Testis (tissue), 2 donors: ENCODE measurements at regions not wholly inside any gene's neighbourhood (a gene's known extent, or its start where the extent isn't known, plus 50 kb on each side); places are given as distances from the start of the nearest gene placed in this dataset.
"Not testable (repeated sequence)": the region's sequence is repeated elsewhere in the genome, so short reads cannot be mapped to it uniquely, and the experiment has no call there.

ENCODE experiments used
- DNase-seq: peaks from one replicate; pipeline ENCODE4 v3.0.0-alpha.2; 2019
- H3K27ac ChIP-seq, 2 donors: fragments of 200-600 bp; sonication (generic); one replicate each; pipeline ENCODE4 v1.5.1; 2019
- H3K27me3 ChIP-seq: fragments of 200-600 bp; sonication (generic); one replicate; pipeline ENCODE4 v1.5.1; 2019
- H3K36me3 ChIP-seq: fragments of 200-600 bp; sonication (generic); one replicate; pipeline ENCODE4 v1.5.1; 2017; ENCODE audit warnings: low read depth; ENCODE audit errors: missing control alignments
- H3K4me1 ChIP-seq: fragments of 200-600 bp; sonication (generic); one replicate; pipeline ENCODE4 v1.5.1; 2019
- H3K4me3 ChIP-seq, 2 donors: fragments of 200-600 bp; sonication (generic); one replicate each; pipeline ENCODE4 v1.5.1; 2017 to 2019
- H3K9me3 ChIP-seq: fragments of 200-600 bp; sonication (generic); one replicate; pipeline ENCODE4 v1.5.1; 2017
- POLR2A ChIP-seq: fragments of 450-650 bp; IDR thresholded peaks from one replicate; pipeline ENCODE4 v1.6.1; 2017; ENCODE audit warnings: antibody characterized with exemption, mild to moderate bottlenecking, moderate library complexity
- WGBS, 2 donors: methylation state at CpG; one replicate each; pipeline ENCODE4 v1.1.5; 2018; 5-methylcytosine and 5-hydroxymethylcytosine counted together
- intact Hi-C: fragments of 100-400 bp; cut with DNase I; formaldehyde crosslinking; loops from one replicate; pipeline ENCODE4 v1.15.1; 2023; ENCODE audit warnings: low total_unique reads
- TF ChIP-seq, protein P1 (sequence below), 3 experiments: fragments of 450-650 bp in 2 of 3; fragments of 200-600 bp in 1 of 3; sonication (generic) in 1 of 3; IDR thresholded peaks; one replicate each; pipeline ENCODE4 v1.5.1; 2016 to 2019; ENCODE audit warnings: antibody characterized with exemption in 3 of 3, mild to moderate bottlenecking in 2 of 3, moderate library complexity in 1 of 3

DNA sequence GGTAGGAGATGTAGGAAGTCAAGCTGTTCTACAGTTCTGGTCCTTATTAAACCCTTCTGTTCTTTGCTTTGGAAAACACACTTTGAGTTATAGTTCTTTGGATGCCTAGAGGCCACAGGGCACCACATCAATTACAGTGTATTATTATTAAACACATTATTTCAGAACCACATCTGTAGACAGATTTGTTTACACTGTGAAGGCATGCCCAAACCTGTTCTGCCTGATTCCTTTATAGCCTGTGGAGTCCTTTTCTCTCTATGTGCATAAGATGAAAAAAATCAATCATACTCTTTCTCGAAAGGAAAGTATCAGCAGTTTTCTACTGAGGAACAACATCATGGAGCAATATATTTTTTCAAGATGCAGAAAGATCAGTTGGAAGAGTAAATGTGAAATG lies 371.3 kb upstream of the INTU start:
- no peak for TF ChIP-seq POLR2A
- TF ChIP-seq, protein P1, sequence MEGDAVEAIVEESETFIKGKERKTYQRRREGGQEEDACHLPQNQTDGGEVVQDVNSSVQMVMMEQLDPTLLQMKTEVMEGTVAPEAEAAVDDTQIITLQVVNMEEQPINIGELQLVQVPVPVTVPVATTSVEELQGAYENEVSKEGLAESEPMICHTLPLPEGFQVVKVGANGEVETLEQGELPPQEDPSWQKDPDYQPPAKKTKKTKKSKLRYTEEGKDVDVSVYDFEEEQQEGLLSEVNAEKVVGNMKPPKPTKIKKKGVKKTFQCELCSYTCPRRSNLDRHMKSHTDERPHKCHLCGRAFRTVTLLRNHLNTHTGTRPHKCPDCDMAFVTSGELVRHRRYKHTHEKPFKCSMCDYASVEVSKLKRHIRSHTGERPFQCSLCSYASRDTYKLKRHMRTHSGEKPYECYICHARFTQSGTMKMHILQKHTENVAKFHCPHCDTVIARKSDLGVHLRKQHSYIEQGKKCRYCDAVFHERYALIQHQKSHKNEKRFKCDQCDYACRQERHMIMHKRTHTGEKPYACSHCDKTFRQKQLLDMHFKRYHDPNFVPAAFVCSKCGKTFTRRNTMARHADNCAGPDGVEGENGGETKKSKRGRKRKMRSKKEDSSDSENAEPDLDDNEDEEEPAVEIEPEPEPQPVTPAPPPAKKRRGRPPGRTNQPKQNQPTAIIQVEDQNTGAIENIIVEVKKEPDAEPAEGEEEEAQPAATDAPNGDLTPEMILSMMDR (IDR thresholded peaks at IDR 0.05): no peak
- H3K27me3 ChIP-seq: no peaks in the 10 kb centered on the region
- WGBS, 2 donors: 91 to 95% methylated on average over 1 of the region's 1 CpG
- no peaks in the 10 kb centered on the region for H3K36me3 ChIP-seq
- DNase-seq: no peak
- H3K4me1 ChIP-seq: no peaks in the 10 kb centered on the region
- intact Hi-C loops: no loop called here
- H3K9me3 ChIP-seq: no peaks in the 10 kb centered on the region
- H3K27ac ChIP-seq: no peak overlapping the region
- no peak overlapping the region for H3K4me3 ChIP-seq

DNA sequence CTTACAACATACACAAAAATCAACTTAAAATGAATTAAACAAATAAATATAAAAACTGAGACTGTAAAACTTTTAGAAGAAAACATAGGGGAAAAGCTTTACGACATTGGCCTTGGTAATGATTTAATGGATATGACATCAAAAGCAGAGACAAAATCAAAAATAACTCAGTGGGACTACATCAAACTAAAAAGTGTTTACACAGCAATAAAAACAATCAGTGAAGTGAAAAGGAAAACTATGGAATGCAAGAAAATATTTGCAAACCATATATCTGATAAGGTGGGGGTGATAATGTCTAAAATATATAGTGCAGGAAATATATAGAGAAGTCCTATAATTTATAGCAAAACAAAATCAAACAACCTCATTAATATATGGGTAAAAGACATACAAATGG lies 364.4 kb upstream of the INTU start:
- no peak overlapping the region for H3K27ac ChIP-seq
- WGBS, 2 donors: 86 to 88% methylated on average over 1 of the region's 1 CpG
- no peak for DNase-seq
- no peaks in the 10 kb centered on the region for H3K27me3 ChIP-seq
- no peaks in the 10 kb centered on the region for H3K36me3 ChIP-seq
- intact Hi-C loops: no loop called here
- no peaks in the 10 kb centered on the region for H3K4me1 ChIP-seq
- no peaks in the 10 kb centered on the region for H3K9me3 ChIP-seq
- no peak overlapping the region for H3K4me3 ChIP-seq
- TF ChIP-seq POLR2A: no peak
- TF ChIP-seq, protein P1 (IDR thresholded peaks at IDR 0.05): no peak

DNA sequence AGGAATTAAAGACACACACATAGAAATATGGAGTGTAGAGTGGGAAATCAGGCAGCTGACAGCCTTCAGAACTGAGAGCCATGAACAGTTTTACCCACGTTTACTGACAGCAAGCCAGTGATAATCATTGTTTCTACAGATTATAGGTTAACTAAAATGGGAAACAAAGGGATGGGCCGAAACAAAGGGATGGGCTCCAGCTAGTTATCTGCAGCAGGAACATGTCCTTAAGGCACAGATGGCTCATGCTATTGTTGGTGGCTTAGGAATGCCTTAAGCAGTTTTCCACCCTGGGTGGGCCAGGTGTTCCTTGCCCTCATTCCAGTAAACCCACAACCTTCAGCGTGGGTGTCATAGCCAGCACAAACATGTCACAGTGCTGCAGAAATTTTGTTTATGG lies 355.7 kb upstream of the INTU start:
- H3K36me3 ChIP-seq, H3K27me3 ChIP-seq, intact Hi-C loops, H3K27ac ChIP-seq, DNase-seq, H3K4me3 ChIP-seq, H3K9me3 ChIP-seq, H3K4me1 ChIP-seq: not testable (repeated sequence)
- 74 to 85% methylated on average over 3 of the region's 3 CpGs for WGBS, 2 donors

DNA sequence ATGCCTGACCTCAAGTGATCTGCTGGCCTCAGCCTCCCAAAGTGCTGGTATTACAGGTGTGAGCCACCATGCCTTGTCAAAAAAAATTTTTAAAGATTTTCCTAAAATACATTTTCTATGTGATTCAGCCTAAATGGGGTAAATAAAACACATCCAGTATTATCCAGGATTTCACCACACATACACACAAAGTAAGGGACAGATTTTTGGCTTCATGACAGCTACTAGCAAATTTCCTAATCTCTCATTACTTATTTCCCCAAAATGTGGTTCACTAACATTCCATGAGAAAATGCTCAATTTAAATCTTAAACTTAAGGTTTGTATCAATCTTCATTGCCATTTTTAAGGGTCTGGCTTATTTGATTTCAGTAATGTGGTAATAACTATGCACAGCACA lies 348.5 kb upstream of the INTU start:
- H3K36me3 ChIP-seq: no peaks in the 10 kb centered on the region
- DNase-seq: no peak
- intact Hi-C loops: no loop called here
- H3K9me3 ChIP-seq: no peaks in the 10 kb centered on the region
- H3K4me3 ChIP-seq: no peak overlapping the region
- H3K4me1 ChIP-seq: no peaks in the 10 kb centered on the region
- no peak for TF ChIP-seq POLR2A
- TF ChIP-seq, protein P1 (IDR thresholded peaks at IDR 0.05): no peak
- no peaks in the 10 kb centered on the region for H3K27me3 ChIP-seq
- H3K27ac ChIP-seq: no peak overlapping the region

DNA sequence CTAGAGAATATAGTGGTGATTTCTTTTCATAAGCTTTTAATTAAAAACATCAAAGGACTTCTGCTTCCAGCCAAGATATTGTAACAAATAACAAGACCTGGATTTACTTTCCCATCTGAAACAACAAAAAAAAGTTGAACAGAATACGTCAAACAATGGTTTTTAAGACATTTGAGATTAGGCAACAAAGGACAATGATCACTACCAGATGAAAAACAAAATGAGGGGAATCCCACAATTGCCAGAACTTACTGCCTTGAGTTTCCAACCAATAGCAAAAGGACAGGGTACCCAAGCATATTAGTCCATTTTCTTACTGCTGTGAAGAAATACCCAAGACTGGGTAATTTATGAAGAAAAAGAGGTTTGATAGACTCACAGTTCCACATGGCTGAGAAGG lies 341.4 kb upstream of the INTU start:
- no peak overlapping the region for H3K4me3 ChIP-seq
- H3K27ac ChIP-seq: no peak overlapping the region
- 69 to 98% methylated on average over 1 of the region's 1 CpG for WGBS, 2 donors
- H3K9me3 ChIP-seq: no peaks in the 10 kb centered on the region
- no peaks in the 10 kb centered on the region for H3K27me3 ChIP-seq
- no peak for TF ChIP-seq POLR2A
- TF ChIP-seq, protein P1 (IDR thresholded peaks at IDR 0.05): no peak
- no peaks in the 10 kb centered on the region for H3K4me1 ChIP-seq
- intact Hi-C loops: no loop called here
- no peaks in the 10 kb centered on the region for H3K36me3 ChIP-seq
- DNase-seq: no peak
